WTC11 (cell line): ENCODE measurements at regions not wholly inside any gene's neighbourhood (a gene's known extent, or its start where the extent isn't known, plus 50 kb on each side); places are given as distances from the start of the nearest gene placed in this dataset.

Experiments used
- ATAC-seq: fragments of 200-7000 bp; cut with Tn5 transposase; 2 replicates; pipeline ENCODE4 v1.10.0; 2021; ENCODE audit warnings: mild to moderate bottlenecking, moderate library complexity
- CTCF ChIA-PET: fragments of 300-600 bp; sonication (Branson Sonifier 250); formaldehyde crosslinking; loops from one replicate; lab custom pipeline; 2021; ENCODE audit warnings: antibody characterized with exemption; lab: Charles Lee
- POLR2A ChIA-PET: fragments of 350-600 bp; sonication (Branson Sonifier 250); formaldehyde crosslinking; loops from one replicate; lab custom pipeline; 2021; ENCODE audit warnings: antibody characterized with exemption; lab: Charles Lee
- DNase-seq: peaks from one replicate; pipeline ENCODE4 v3.0.0; 2021; ENCODE audit warnings: low spot score
- H3K27ac Mint-ChIP-seq: 2 replicates; pipeline ENCODE4 v1.8.0; 2021; ENCODE audit warnings: mixed read lengths
- H3K27me3 Mint-ChIP-seq: 2 replicates; pipeline ENCODE4 v1.8.0; 2021; ENCODE audit warnings: low read depth, mild to moderate bottlenecking, moderate library complexity, mixed read lengths
- H3K36me3 Mint-ChIP-seq: 2 replicates; pipeline ENCODE4 v1.8.0; 2021; ENCODE audit warnings: mixed read lengths
- H3K4me1 Mint-ChIP-seq: 2 replicates; pipeline ENCODE4 v1.8.0; 2022; ENCODE audit warnings: mixed read lengths
- H3K4me3 Mint-ChIP-seq: 2 replicates; pipeline ENCODE4 v1.8.0; 2021; ENCODE audit warnings: mild to moderate bottlenecking, moderate library complexity, mixed read lengths
- H3K9me3 Mint-ChIP-seq: 2 replicates; pipeline ENCODE4 v1.8.0; 2021; ENCODE audit warnings: mixed read lengths
- AR ChIP-seq: fragments of 250-450 bp; sonication (Bioruptor Pico); IDR thresholded peaks from 2 replicates; pipeline ENCODE4 v1.9.0; 2021; ENCODE audit warnings: mild to moderate bottlenecking
- ATF1 ChIP-seq: sonication (generic); formaldehyde crosslinking; IDR thresholded peaks from 2 replicates; pipeline ENCODE4 v1.8.1; 2023; ENCODE audit warnings: mild to moderate bottlenecking, moderate library complexity, missing genetic modification reagents
- CBFB ChIP-seq: sonication (generic); formaldehyde crosslinking; IDR thresholded peaks from 2 replicates; pipeline ENCODE4 v1.8.1; 2022; ENCODE audit warnings: mild to moderate bottlenecking, low read depth, missing genetic modification reagents
- E2F4 ChIP-seq: sonication (generic); formaldehyde crosslinking; IDR thresholded peaks from 2 replicates; pipeline ENCODE4 v1.8.1; 2022; ENCODE audit warnings: low read depth, mild to moderate bottlenecking, moderate library complexity, missing genetic modification reagents, borderline replicate concordance
- EMX1 ChIP-seq: fragments of 250-450 bp; sonication (Bioruptor Pico); IDR thresholded peaks from 2 replicates; pipeline ENCODE4 v1.8.0; 2021; ENCODE audit warnings: mild to moderate bottlenecking
- FOXJ3 ChIP-seq: sonication (generic); formaldehyde crosslinking; IDR thresholded peaks from 2 replicates; pipeline ENCODE4 v1.9.0; 2021; ENCODE audit warnings: missing genetic modification reagents, mild to moderate bottlenecking, borderline replicate concordance
- GABPB1 ChIP-seq: sonication (generic); formaldehyde crosslinking; IDR thresholded peaks from 2 replicates; pipeline ENCODE4 v1.8.1; 2023; ENCODE audit warnings: mild to moderate bottlenecking, missing genetic modification reagents
- IRF2 ChIP-seq: sonication (generic); formaldehyde crosslinking; IDR thresholded peaks from 2 replicates; pipeline ENCODE4 v1.8.0; 2022; ENCODE audit warnings: low read depth, missing genetic modification reagents, borderline replicate concordance
- MAX ChIP-seq: sonication (generic); formaldehyde crosslinking; IDR thresholded peaks from 2 replicates; pipeline ENCODE4 v1.8.0; 2022; ENCODE audit warnings: mild to moderate bottlenecking, missing genetic modification reagents
- SMAD4 ChIP-seq: sonication (generic); formaldehyde crosslinking; IDR thresholded peaks from 2 replicates; pipeline ENCODE4 v1.8.0; 2022; ENCODE audit warnings: mild to moderate bottlenecking, missing genetic modification reagents
- STAT6 ChIP-seq: sonication (generic); formaldehyde crosslinking; conservative IDR thresholded peaks from 2 replicates; pipeline ENCODE4 v1.8.1; 2023; ENCODE audit warnings: mild to moderate bottlenecking, low read depth, missing genetic modification reagents, moderate library complexity
- USF1 ChIP-seq: sonication (generic); formaldehyde crosslinking; IDR thresholded peaks from 2 replicates; pipeline ENCODE4 v1.8.0; 2022; ENCODE audit warnings: mild to moderate bottlenecking, missing genetic modification reagents
- ZMAT4 ChIP-seq: fragments of 250-450 bp; sonication (Bioruptor Pico); IDR thresholded peaks from 2 replicates; pipeline ENCODE4 v1.9.0; 2021; ENCODE audit warnings: mild to moderate bottlenecking
- ZNF138 ChIP-seq: sonication (generic); formaldehyde crosslinking; conservative IDR thresholded peaks from 2 replicates; pipeline ENCODE4 v1.8.1; 2022; ENCODE audit warnings: mild to moderate bottlenecking, moderate library complexity, missing genetic modification reagents
- ZNF232 ChIP-seq: sonication (generic); formaldehyde crosslinking; IDR thresholded peaks from 2 replicates; pipeline ENCODE4 v1.8.0; 2022; ENCODE audit warnings: mild to moderate bottlenecking, missing genetic modification reagents
- ZNF263 ChIP-seq: sonication (generic); formaldehyde crosslinking; IDR thresholded peaks from 2 replicates; pipeline ENCODE4 v1.8.1; 2022; ENCODE audit warnings: low read depth, mild to moderate bottlenecking, moderate library complexity, missing genetic modification reagents
- ZNF425 ChIP-seq: fragments of 250-450 bp; sonication (Bioruptor Pico); conservative IDR thresholded peaks from 2 replicates; pipeline ENCODE4 v1.9.0; 2021; ENCODE audit warnings: mild to moderate bottlenecking
- ZSCAN18 ChIP-seq: fragments of 250-450 bp; sonication (Bioruptor Pico); IDR thresholded peaks from 2 replicates; pipeline ENCODE4 v2.1.2; 2022; ENCODE audit warnings: mild to moderate bottlenecking, moderate library complexity

GRCh38 chr7:25963733-25964132 lies 188.3 kb upstream of the NFE2L3 start (continued):
- TF ChIP-seq ZMAT4 (CRISPR knock-in tag) (no peak), ZSCAN18 (no peak), IRF2 (no peak), CBFB (CRISPR knock-in tag) (no peak), ZNF263 (CRISPR knock-in tag) (no peak), ATF1 (CRISPR knock-in tag) (no peak), MAX (CRISPR knock-in tag) (no peak)

- ChIA-PET CTCF (no interaction called here), POLR2A (interaction anchor here (0.7 kb wide), 1 partner anchor 46 kb away, joined by 3 read pairs; no protein-coding TSS in a partner anchor)
- DNase-seq (no peak), ATAC-seq (no peak)
- peaks cover 4% of the 10 kb centered on the region for H3K9me3 Mint-ChIP-seq
- peaks cover under 1% of the 10 kb centered on the region; the same call in 1 of the 2 replicates for H3K4me1 Mint-ChIP-seq
- no peak overlapping the region for H3K27ac Mint-ChIP-seq
- H3K4me3 Mint-ChIP-seq, result no peak overlapping the region
- H3K27me3 Mint-ChIP-seq, result peaks cover 3% of the 10 kb centered on the region; the same call in 1 of the 2 replicates
- no peaks in the 10 kb centered on the region for H3K36me3 Mint-ChIP-seq
- no peak for TF ChIP-seq ZNF232 (CRISPR knock-in tag)
- no peak for TF ChIP-seq SMAD4 (CRISPR knock-in tag)
- no peak for TF ChIP-seq FOXJ3 (CRISPR knock-in tag)
- TF ChIP-seq AR (CRISPR knock-in tag), result no peak
- TF ChIP-seq ATF1 (CRISPR knock-in tag), result no peak
- TF ChIP-seq ZNF425 (CRISPR knock-in tag), result no peak
- no peak for TF ChIP-seq ZMAT4 (CRISPR knock-in tag)
- TF ChIP-seq EMX1, result no peak
- TF ChIP-seq ZNF138 (CRISPR knock-in tag), result no peak
- no peak for TF ChIP-seq GABPB1 (CRISPR knock-in tag)
- no peak for TF ChIP-seq USF1 (CRISPR knock-in tag)
- no peak for TF ChIP-seq STAT6
- TF ChIP-seq IRF2, result no peak
- TF ChIP-seq E2F4 (CRISPR knock-in tag), result no peak
Measured at GRCh38 chr7:25964483-25964991, 187.5 kb upstream of the NFE2L3 start.
